ENCODE measurements at regions not wholly inside any gene's neighbourhood (a gene's known extent, or its start where the extent isn't known, plus 50 kb on each side); places are given as distances from the start of the nearest gene placed in this dataset.
"Not testable (repeated sequence)": the region's sequence is repeated elsewhere in the genome, so short reads cannot be mapped to it uniquely, and the experiment has no call there.

DNA sequence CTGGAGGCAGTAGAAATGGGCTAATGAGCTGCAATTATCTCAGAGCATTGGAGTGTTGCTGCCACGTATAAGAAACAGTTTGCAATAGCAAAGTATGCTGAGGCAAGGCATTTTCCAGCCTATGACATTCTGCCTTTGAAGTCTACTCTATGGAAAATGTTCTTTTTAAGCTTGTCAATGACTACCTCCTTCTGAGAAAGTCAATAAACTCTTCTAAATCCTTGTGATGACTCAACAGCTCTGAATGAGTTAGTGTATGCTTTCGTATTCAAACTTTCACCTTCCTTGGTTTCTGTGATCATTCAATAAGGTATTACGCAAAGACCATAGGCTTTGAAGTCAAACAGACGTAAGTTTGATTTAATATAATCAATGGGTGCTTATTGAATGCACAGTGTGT is 111.2 kb downstream of the CAPZA3 start:
- DNase-seq (ENCODE audit: low spot score), result no peak

DNA sequence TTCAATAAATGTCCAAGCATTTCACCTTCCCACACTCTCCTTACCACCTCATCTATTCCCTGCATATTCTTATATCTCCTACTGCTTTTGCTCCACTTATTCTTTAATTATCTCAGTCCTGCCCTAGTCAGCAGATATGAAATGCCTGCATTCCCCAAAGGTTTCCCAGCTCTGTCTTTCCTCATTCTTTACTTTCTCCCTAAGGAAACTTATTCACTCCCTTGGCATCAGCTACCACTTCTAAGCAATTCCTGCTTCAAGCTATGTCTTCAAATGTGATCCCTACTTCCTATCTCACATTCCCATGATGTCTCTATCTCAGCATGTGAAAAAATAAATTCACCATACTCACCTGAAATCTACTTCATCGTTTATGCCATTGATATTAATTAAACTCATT is 111.8 kb downstream of the CAPZA3 start:
- no peak for DNase-seq (ENCODE audit: low spot score)

DNA sequence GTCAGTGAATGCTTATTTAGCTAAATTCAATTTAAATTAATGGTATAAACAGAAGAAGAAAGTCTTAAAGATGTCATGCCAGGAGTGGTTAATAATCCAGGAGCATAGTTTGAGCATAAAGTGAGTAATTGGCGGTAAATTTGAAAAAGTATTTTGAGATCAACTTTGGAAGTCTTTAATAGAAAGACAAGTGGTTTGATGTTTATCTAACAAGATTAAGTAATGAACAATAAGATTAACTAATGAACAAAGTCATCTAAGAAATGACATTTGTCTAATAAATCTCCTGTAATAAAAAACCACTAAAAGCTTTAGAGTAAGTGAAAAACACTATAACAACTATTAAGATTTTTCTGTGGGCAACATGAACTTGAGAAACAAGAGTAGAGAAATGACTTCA is 112.8 kb downstream of the CAPZA3 start:
- no peak for DNase-seq (ENCODE audit: low spot score)

DNA sequence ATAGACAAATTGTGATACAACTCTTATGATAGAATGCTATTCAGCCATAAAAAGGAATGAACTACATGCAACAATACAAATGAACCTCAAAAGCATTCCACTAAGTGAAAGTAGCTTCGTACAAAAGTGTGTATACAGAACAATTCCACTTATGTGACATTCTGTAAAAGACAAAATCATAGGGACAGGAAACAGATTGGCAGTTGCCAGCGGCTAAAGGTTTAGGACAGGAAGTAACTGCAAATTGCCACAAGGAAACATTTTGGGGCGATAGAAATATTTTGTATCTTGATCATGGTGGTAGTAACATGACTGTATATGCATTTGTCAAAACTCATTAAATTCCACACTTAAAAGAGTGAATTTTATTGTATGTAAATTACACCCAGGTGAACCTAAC is 113.4 kb downstream of the CAPZA3 start:
- no peak for DNase-seq (ENCODE audit: low spot score)

DNA sequence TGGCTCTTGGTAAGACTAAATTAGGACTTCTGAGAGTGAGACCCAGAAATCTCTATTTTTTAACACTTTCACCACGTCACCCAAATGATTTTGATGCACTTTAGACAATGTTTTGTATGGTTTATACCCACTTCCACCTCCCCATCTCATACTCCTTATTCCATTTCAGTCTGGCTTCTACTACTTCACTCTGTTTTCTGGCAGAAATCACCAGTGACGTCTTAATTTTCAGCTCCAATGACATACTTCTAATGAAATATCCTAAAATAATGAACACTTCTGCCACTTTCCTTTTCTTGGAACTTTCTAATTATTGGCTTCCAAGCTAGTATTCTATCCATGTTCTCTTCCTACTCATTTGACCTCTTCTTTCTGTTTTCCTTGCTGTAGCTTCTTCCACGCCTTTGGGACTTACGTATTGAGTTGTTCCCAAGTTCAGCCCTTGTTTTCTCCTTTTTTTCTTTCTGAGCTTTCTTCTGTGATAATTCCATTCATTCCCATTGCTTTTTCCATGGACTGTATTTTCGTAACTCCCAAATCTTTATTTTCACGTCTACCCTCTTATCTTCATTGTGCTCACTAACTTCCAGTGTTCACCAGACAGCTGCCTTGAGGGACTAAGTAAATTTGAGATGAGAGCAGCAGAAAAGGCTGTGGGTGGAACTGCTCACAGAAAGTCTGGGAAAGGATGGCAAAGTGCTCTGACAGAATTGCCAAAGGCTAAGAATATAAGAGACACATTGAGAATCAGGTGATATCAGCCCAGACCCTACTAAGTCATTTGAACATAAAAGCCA is 115.8 kb downstream of the CAPZA3 start:
- DNase-seq (ENCODE audit: low spot score), result no peak

DNA sequence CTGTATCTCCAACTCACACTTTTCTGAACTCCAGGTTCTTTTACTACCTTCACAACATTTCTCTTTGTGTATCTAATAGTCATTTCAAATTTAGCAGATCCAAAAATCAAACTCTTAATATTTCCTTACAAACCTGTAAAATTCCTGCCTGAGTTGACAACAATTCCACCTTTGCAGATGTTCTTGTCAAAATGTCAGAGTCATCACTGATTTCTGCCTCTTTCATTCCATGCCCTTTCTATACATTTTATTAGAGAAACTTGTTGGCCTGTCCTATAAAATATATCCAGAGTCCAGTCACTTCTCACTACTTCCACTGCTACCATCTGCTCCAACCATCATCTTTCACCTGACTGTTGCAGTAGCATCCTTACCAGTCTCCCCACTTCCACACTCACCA is 119.7 kb downstream of the CAPZA3 start:
- no peak for DNase-seq (ENCODE audit: low spot score)

DNA sequence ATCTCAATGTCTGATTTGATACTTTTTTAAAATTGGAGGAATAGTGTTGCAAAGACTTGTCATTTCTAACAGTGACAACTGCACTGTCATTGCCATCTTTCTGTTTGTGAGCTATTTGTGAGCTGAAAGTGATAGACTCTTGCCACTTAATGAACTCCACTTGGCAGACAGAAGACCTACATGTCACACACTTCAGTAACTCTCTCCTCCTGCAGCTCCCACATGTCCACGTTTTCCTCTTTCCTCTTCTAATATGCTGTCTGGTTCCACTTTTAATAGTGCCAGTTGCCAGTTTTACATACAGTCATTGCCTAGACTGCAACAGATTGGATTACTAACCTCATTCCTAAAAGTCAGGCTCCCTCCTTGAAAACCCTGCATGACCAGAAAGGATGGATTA is 121.5 kb downstream of the CAPZA3 start:
- DNase-seq (ENCODE audit: low spot score), result no peak

DNA sequence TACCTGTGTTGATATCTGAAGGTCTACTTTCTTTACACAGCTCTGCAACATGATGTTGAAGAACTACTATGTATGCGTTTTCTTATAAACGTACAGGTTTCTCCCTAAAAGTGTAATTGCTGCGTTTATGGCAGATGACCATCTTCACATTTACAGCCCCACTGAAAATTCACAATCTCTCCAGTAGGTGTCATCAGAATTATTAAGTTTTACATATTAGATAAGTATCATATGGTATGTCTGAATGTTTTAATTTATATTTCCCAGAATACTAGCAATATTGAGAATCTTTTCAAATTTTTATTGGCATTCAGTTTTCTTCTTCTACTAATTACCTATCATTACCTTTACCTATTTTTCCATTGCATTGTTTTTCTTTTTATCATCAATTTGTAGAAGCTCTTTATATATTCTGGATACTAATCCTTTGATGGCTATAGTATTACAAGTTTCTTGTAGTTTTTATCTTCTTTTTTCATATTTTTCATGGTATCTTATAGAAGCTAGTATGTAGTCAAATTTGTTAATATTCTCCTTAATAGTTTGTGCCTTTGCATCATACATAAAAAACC is 123.5 kb downstream of the CAPZA3 start:
- no peak for DNase-seq (ENCODE audit: low spot score)

DNA sequence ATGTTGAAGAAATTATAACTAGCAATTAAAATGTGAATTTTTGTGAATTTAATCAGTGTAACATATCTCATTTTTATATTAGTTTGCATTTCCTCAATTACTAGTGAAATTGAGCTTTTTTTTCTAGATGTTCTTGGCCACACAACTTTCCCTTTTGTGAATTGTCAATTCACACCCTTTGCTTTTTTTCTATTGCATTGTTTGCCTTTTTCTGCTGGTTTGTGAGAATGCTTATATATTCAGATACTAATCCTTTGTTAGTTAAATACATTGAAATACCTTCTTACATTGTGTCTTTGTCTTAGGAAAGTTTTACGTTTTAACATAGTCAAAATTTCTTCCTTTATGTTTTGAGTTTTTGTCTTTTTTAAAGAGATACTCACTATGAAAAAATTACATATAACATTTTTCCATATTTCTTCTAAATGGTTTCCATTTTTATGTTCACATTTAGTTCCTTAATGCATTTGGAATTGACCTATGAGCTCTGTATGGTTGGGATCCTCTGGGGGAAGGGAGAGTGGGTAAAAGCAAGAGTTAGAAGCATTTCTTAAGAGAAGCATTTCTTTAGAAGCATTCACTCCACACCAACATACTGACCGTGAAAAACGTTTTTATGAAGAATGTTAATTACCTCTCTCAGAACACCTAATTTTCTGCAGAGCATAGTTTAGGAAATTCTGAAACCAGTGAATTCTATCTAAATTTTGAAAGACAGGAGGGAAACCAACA is 126.0 kb downstream of the CAPZA3 start:
- no peak for DNase-seq (ENCODE audit: low spot score)

DNA sequence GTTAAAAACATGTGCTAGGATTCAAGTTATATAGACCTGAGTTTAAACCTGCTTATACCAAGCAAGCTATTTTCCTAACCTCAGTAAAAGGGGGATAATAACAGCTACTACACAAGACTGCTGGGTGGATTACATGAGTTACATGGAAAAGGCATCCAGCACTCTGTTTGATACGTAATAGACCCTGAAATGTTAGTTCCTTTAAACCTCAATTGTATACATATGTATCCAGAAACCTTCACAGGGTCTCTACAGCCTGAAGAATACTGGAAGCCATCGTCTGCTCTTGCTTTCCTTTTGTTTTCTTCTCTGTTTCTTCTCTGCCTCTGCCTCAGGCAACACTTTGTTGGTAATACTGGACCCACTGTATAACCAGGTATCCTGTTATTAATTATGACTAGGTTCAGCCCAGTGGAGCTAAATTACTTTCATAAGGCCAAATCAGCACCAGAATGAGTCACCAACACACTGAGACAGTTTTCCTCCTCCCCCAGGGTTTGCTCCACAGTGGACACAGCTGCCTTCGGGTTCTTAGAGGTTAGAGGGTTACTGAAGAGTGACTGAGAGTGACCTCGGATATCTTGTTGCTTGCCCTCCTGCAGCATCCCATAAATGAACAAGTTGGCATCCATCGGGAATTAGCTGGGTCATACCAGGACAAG is 127.1 kb downstream of the CAPZA3 start:
- no peak for DNase-seq (ENCODE audit: low spot score)

DNA sequence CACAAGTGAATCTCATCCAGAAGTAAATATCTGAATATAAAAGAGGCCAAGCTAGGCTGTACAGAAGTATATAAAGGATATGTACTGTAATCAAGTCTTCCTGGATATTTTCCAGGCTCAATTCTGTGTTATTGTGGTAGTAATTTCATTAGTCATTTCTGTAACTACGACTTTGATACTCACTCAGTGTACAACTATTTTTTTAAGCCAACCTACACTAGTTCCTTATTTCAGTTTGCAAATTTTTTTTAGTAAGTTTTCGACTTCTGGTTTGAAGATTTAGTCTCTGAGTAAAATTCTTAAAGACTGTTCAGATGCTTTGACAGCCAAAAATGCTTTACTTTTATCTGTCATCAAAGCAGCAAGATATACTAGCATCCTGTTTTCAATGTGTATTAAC is 130.8 kb downstream of the CAPZA3 start:
- no peak for DNase-seq (ENCODE audit: low spot score)

DNA sequence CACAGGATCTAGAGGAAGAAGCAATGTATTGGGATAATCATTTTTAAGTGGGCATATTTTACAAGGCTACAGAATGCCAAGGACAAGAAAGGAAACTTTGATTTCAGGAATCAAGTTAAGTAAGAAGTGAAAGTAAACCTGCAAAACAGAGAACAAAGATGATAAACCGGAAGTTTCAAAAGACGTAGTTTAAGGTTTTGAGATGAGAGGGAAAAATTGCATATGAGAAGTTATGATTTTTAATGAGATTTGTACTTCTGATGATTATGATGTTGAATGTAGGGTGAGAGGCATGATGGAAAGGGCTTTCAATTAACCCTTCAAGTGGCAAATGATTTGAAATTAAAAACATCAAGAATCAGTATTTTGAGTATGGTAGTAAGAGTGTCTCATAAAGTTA is 134.9 kb downstream of the CAPZA3 start:
- no peak for DNase-seq (ENCODE audit: low spot score)

DNA sequence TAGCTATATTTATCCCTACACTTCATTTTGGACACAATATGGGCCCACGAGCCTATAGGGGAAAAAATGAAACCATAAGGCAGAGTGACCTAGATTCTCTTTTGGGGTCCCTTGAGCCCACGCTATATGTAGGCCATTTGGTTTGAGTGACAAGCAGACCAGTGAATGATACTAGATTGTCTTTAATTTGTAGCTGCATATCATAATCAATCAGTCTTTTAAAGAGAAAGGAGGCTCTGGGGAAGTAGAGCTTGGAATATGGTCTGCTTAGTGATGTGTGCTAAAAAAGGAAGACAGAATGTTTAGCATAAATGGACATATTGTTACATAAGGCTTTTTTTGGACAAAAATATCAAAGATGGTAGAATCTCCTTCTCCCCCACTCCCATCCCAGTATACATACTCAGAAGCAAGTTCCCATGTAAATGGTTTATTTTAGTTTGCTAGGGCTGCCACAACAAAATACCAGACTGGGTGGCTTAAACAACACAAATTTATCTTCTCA is 140.8 kb downstream of the CAPZA3 start:
- DNase-seq (ENCODE audit: low spot score), result no peak

DNA sequence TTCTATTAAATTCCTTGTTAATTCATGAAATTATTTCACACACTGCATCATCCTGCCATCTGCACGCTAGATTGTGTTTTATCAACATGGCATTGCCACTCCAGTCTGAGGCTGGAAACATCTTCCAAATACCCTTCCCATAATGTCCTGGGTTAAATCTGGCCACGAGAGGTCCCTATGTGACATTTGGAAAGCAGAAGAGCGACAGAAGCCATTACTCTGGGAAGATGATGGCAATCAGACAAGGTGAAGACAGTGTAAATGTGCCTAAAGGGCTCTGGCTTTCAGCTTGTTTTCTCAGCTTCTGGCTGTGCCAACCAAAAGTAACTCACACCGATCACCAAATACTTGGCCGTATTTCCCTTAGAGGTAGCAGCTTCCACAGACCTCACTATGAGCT is 144.8 kb downstream of the CAPZA3 start:
- no peak for DNase-seq (ENCODE audit: low spot score)

DNA sequence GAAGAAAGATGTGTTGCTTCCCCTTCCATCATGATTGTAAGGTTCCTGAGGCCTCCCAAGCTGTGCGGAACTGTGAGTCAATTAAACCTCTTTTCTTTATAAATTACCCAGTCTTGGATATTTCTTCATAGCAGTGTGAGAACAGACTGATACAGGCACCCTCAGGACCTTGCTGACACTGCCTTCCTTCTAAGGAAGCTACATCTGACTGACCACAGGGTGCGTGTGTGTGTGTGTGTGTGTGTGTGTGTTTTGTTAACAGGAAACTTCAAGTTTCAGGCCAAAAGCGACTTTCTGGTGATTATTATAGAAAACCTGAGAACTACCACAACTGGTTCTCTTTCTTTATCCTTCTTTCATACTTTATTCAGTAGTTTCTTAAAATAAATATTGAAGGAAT is 149.0 kb downstream of the CAPZA3 start:
- no peak for DNase-seq (ENCODE audit: low spot score)

DNA sequence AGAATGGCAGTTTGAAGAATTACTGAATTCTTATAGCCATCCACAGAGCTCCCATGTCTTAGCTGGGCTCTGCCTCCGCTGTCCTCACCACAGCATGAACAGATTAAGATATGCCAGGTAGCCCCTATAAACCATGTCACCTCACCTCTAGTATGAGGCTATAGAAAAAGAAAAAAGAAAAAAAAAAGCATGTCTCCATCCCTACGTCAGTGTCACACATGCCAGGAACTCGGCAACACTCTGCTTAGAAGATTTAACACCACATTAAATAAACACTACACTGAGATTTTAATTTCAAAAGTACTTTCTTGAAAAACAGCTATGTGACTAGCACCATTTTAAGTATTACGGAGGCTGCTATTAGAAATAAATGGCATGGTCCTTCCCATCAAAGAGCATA is 149.4 kb downstream of the CAPZA3 start:
- no peak for DNase-seq (ENCODE audit: low spot score)

DNA sequence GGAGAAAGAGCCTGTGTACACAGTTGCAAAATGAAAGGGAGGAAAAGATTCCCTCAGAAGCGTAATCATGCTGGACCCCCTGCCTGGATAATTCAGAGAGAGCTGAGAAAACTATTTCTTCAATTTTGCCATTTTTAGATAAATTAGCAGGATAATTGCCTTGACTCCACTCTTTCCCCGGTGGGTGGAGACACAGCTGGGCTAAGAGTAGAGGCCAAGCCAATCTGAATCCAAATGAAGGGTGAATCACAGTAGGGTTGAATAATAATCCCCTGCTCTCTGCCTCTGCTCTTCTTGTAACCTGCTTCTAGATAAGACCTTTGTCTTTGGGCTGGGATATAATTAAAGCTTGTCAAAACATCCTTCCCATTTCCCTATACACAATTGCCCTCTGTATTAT is 150.1 kb downstream of the CAPZA3 start:
- no peak for DNase-seq (ENCODE audit: low spot score)

DNA sequence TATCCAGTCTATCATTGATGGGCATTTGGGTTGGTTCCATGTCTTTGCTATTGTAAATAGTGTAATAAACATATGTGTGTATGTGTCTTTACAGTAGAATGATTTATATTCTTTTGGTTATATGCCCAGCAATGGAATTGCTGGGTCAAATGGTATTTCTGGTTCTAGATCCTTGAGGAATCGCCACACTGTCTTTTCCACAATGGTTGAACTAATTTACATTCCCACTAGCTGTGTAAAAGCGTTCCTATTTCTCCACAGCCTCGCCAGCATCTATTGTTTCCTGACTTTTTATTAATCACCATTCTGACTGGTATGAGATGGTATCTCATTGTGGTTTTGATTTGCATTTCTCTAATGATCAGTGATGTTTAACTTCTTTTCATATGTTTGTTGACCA is 152.7 kb downstream of the CAPZA3 start:
- DNase-seq (ENCODE audit: low spot score), result not testable (repeated sequence)

DNA sequence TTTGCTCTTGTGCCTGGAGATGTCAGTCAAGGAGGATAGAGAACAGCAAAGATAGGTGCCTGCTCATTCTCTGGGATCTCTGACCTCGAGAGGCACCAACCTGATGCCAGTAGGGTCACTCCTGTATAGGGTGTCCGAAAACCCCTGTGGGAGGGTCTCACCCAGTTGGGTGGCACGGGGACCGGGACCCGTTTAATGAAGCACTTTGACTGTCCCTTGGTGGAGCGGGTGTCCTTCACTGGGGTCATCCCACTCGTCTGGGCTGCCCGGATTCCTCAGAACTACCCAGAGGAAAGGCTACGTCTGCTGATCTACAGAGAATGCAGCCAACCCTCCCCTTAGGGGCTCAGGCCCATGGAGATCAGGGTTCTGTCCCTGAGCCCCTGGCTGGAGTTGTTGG is 157.6 kb downstream of the CAPZA3 start:
- no peak for DNase-seq (ENCODE audit: low spot score)

DNA sequence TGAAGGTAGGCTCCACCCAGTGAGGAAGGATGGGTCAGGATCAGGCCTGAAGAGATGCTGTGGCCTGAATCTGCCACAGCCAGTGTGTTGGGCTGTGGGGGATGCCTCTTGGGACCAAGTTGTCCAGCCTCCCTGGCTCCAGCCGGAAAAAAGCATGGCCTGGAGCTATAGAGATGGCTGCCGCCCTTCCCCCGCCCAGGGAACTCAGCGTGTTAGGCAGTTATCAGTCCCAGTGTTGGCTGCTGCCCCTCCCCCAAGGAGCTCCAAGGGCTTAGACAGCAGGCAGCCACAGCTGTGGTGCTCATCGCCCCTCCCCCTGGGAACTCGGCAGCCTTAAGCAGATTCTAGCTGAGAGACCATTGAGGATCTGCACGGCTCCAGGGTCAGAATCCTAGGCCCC is 158.0 kb downstream of the CAPZA3 start:
- peak; percentile 88 for DNase-seq (ENCODE audit: low spot score)

DNA sequence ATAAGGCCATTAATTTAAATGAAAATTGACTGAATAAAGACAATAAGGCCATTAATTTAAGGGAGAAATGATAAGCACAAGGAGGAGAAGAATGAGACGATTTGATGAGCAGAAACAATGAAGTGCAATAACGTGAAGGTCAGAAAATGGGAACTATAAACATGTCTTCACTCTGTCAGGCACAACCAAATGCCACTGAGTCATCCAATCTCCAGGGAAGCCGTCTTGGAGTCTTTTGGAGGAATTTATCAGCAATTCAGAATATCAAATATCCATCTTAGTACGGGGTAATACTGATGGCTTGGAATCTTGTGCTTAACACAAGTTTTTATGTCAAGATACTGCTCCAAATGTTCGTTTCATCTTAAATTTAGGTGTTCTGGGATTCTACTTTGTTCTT is 159.9 kb downstream of the CAPZA3 start:
- DNase-seq (ENCODE audit: low spot score), result no peak

DNA sequence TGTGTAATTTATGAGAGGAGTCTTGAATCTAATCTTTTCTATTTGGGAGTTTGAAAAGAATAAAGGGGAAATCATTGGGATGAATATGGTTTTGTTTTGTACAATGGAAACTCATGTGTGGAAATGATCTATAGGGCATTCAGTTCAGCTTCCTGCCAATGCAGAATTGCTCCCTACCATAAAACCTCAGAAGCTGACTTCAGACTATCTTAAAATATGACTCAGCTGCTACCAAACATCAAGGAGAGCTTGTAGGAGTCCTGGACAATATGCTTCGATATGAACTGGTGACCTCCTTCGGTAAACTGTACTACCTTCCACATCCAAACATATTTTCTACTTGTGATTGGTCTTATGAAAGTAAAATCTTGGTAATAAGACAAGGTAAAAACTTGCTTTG is 160.6 kb downstream of the CAPZA3 start:
- no peak for DNase-seq (ENCODE audit: low spot score)

DNA sequence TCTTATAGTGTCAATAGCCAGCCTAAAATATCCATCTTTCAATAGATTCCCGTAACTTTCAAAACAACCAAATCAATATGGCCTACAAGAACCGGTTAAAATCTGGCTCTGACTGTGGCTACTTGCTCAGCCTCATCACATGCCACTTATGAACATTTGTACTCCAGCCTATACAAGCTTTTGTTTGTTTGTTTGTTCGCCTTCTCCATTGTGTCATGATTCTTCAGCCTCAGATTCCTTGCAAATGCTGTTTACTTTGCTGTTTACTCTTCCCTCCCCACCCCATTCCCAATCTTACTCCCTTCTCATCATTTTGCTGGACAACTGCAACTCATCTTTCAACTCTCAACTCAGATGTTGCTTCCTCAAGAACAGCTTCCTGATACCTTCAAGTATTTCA is 161.2 kb downstream of the CAPZA3 start:
- no peak for DNase-seq (ENCODE audit: low spot score)
